WTC11 (cell line): ENCODE measurements at regions not wholly inside any gene's neighbourhood (a gene's known extent, or its start where the extent isn't known, plus 50 kb on each side); places are given as distances from the start of the nearest gene placed in this dataset.

Experiments used
- ATAC-seq: fragments of 200-7000 bp; cut with Tn5 transposase; 2 replicates; pipeline ENCODE4 v1.10.0; 2021; ENCODE audit warnings: mild to moderate bottlenecking, moderate library complexity
- CTCF ChIA-PET: fragments of 300-600 bp; sonication (Branson Sonifier 250); formaldehyde crosslinking; loops from one replicate; lab custom pipeline; 2021; ENCODE audit warnings: antibody characterized with exemption; lab: Charles Lee
- POLR2A ChIA-PET: fragments of 350-600 bp; sonication (Branson Sonifier 250); formaldehyde crosslinking; loops from one replicate; lab custom pipeline; 2021; ENCODE audit warnings: antibody characterized with exemption; lab: Charles Lee
- DNase-seq: peaks from one replicate; pipeline ENCODE4 v3.0.0; 2021; ENCODE audit warnings: low spot score
- H3K27ac Mint-ChIP-seq: 2 replicates; pipeline ENCODE4 v1.8.0; 2021; ENCODE audit warnings: mixed read lengths
- H3K27me3 Mint-ChIP-seq: 2 replicates; pipeline ENCODE4 v1.8.0; 2021; ENCODE audit warnings: low read depth, mild to moderate bottlenecking, moderate library complexity, mixed read lengths
- H3K36me3 Mint-ChIP-seq: 2 replicates; pipeline ENCODE4 v1.8.0; 2021; ENCODE audit warnings: mixed read lengths
- H3K4me1 Mint-ChIP-seq: 2 replicates; pipeline ENCODE4 v1.8.0; 2022; ENCODE audit warnings: mixed read lengths
- H3K4me3 Mint-ChIP-seq: 2 replicates; pipeline ENCODE4 v1.8.0; 2021; ENCODE audit warnings: mild to moderate bottlenecking, moderate library complexity, mixed read lengths
- H3K9me3 Mint-ChIP-seq: 2 replicates; pipeline ENCODE4 v1.8.0; 2021; ENCODE audit warnings: mixed read lengths
- AFF4 ChIP-seq: sonication (generic); formaldehyde crosslinking; IDR thresholded peaks from 2 replicates; pipeline ENCODE4 v1.8.1; 2023; ENCODE audit warnings: mild to moderate bottlenecking, missing genetic modification reagents, borderline replicate concordance
- AR ChIP-seq: fragments of 250-450 bp; sonication (Bioruptor Pico); IDR thresholded peaks from 2 replicates; pipeline ENCODE4 v1.9.0; 2021; ENCODE audit warnings: mild to moderate bottlenecking
- CDX4 ChIP-seq: fragments of 250-450 bp; sonication (Bioruptor Pico); IDR thresholded peaks from 2 replicates; pipeline ENCODE4 v1.9.0; 2021; ENCODE audit warnings: moderate library complexity, mild to moderate bottlenecking, inconsistent platforms, borderline replicate concordance
- ELF4 ChIP-seq: sonication (generic); formaldehyde crosslinking; IDR thresholded peaks from 2 replicates; pipeline ENCODE4 v1.8.1; 2022; ENCODE audit warnings: low read depth, mild to moderate bottlenecking, moderate library complexity, missing genetic modification reagents
- HMGA2 ChIP-seq: fragments of 250-450 bp; sonication (Bioruptor Pico); IDR thresholded peaks from 2 replicates; pipeline ENCODE4 v1.4.0; 2021; ENCODE audit warnings: mild to moderate bottlenecking, moderate library complexity
- MLX ChIP-seq: sonication (generic); formaldehyde crosslinking; IDR thresholded peaks from 2 replicates; pipeline ENCODE4 v1.8.1; 2023; ENCODE audit warnings: mild to moderate bottlenecking, missing genetic modification reagents, moderate library complexity
- NFATC4 ChIP-seq: fragments of 250-450 bp; sonication (Bioruptor Pico); IDR thresholded peaks from 2 replicates; pipeline ENCODE4 v1.9.0; 2021; ENCODE audit warnings: mild to moderate bottlenecking
- RORB ChIP-seq: fragments of 250-450 bp; sonication (Bioruptor Pico); IDR thresholded peaks from 2 replicates; pipeline ENCODE4 v1.9.0; 2021; ENCODE audit warnings: mild to moderate bottlenecking
- STAT6 ChIP-seq: sonication (generic); formaldehyde crosslinking; conservative IDR thresholded peaks from 2 replicates; pipeline ENCODE4 v1.8.1; 2023; ENCODE audit warnings: mild to moderate bottlenecking, low read depth, missing genetic modification reagents, moderate library complexity
- TEAD1 ChIP-seq: sonication (generic); formaldehyde crosslinking; IDR thresholded peaks from 2 replicates; pipeline ENCODE4 v1.8.0; 2022; ENCODE audit warnings: mild to moderate bottlenecking, missing genetic modification reagents
- TP53 ChIP-seq: sonication (generic); formaldehyde crosslinking; IDR thresholded peaks from 2 replicates; pipeline ENCODE4 v1.8.1; 2023; ENCODE audit warnings: mild to moderate bottlenecking, missing genetic modification reagents
- ZMAT4 ChIP-seq: fragments of 250-450 bp; sonication (Bioruptor Pico); IDR thresholded peaks from 2 replicates; pipeline ENCODE4 v1.9.0; 2021; ENCODE audit warnings: mild to moderate bottlenecking
- ZNF232 ChIP-seq: sonication (generic); formaldehyde crosslinking; IDR thresholded peaks from 2 replicates; pipeline ENCODE4 v1.8.0; 2022; ENCODE audit warnings: mild to moderate bottlenecking, missing genetic modification reagents
- ZNF396 ChIP-seq: fragments of 250-450 bp; sonication (Bioruptor Pico); IDR thresholded peaks from 2 replicates; pipeline ENCODE4 v1.8.0; 2021; ENCODE audit warnings: mild to moderate bottlenecking, moderate library complexity, borderline replicate concordance
- ZNF416 ChIP-seq: fragments of 250-450 bp; sonication (Bioruptor Pico); IDR thresholded peaks from 2 replicates; pipeline ENCODE4 v1.9.0; 2021; ENCODE audit warnings: mild to moderate bottlenecking, inconsistent platforms
- ZNF423 ChIP-seq: fragments of 250-450 bp; sonication (Bioruptor Pico); IDR thresholded peaks from 2 replicates; pipeline ENCODE4 v2.1.2; 2022; ENCODE audit warnings: mild to moderate bottlenecking, moderate library complexity

- ChIA-PET POLR2A (no interaction called here), CTCF (interaction anchor here (1.9 kb wide), 1 partner anchor 12 kb away, joined by 7 read pairs; no protein-coding TSS in a partner anchor)
- H3K27me3 Mint-ChIP-seq: peaks cover 3% of the 10 kb centered on the region; the same call in 1 of the 2 replicates
- ATAC-seq (no peak), DNase-seq (no peak)
- peaks cover 13% of the 10 kb centered on the region for H3K9me3 Mint-ChIP-seq
- H3K4me3 Mint-ChIP-seq: no peak overlapping the region
- H3K27ac Mint-ChIP-seq: no peak overlapping the region
- TF ChIP-seq ZNF232 (CRISPR knock-in tag) (no peak), ZNF423 (CRISPR knock-in tag) (no peak)
- H3K4me1 Mint-ChIP-seq: 0 out of 2 replicates have a peak, but pooled peaks cover 5% of the 10 kb centered on the region
- H3K36me3 Mint-ChIP-seq: peaks cover 2% of the 10 kb centered on the region; the same call in 1 of the 2 replicates
Observed at GRCh38 chr5:108654051-108654450, 93.6 kb upstream of the FER start.

GRCh38 chr5:108653201-108653600 lies 94.5 kb upstream of the FER start:
- ChIA-PET CTCF (interaction anchor here (1.9 kb wide), 1 partner anchor 11 kb away, joined by 7 read pairs; no protein-coding TSS in a partner anchor), POLR2A (no interaction called here)
- H3K36me3 Mint-ChIP-seq: peaks cover 6% of the 10 kb centered on the region
- no peak for DNase-seq
- no peak overlapping the region for H3K4me3 Mint-ChIP-seq
- H3K9me3 Mint-ChIP-seq: peaks cover 15% of the 10 kb centered on the region
- H3K4me1 Mint-ChIP-seq: 0 out of 2 replicates have a peak, but pooled peaks cover 5% of the 10 kb centered on the region
- peaks cover under 1% of the 10 kb centered on the region; the same call in 1 of the 2 replicates for H3K27me3 Mint-ChIP-seq
- TF ChIP-seq TP53 (CRISPR knock-in tag): no peak
- no peak for TF ChIP-seq RORB (CRISPR knock-in tag)
- TF ChIP-seq CDX4 (CRISPR knock-in tag): no peak
- TF ChIP-seq HMGA2 (CRISPR knock-in tag): no peak
- no peak for TF ChIP-seq AFF4
- no peak for TF ChIP-seq ZMAT4 (CRISPR knock-in tag)
- TF ChIP-seq TEAD1 (CRISPR knock-in tag): no peak
- no peak for TF ChIP-seq MLX (CRISPR knock-in tag)
- TF ChIP-seq ZNF396 (CRISPR knock-in tag): no peak
- TF ChIP-seq ELF4: no peak
- TF ChIP-seq ZNF416 (CRISPR knock-in tag): no peak
- no peak for TF ChIP-seq STAT6 (CRISPR knock-in tag)
- TF ChIP-seq AR: no peak
- no peak for TF ChIP-seq NFATC4 (CRISPR knock-in tag)
- ATAC-seq: no peak
- H3K27ac Mint-ChIP-seq: no peak overlapping the region
